ENCODE measurements at regions not wholly inside any gene's neighbourhood (a gene's known extent, or its start where the extent isn't known, plus 50 kb on each side); places are given as distances from the start of the nearest gene placed in this dataset.

GRCh38 chr6:5854899-5855298 is 151.8 kb downstream of the NRN1 start:
- TF ChIP-seq CTCF (IDR thresholded peaks at IDR 0.05), result no peak
- no peak for TF ChIP-seq POLR2A (IDR thresholded peaks at IDR 0.05)
- no peak for TF ChIP-seq EP300 (IDR thresholded peaks at IDR 0.05)

All from ovary (tissue), 3 donors.